ENCODE measurements at regions not wholly inside any gene's neighbourhood (a gene's known extent, or its start where the extent isn't known, plus 50 kb on each side); places are given as distances from the start of the nearest gene placed in this dataset.

GRCh38 chr18:46332286-46332801 lies 228.2 kb downstream of the HAUS1 start:
- no peak for TF ChIP-seq POLR2A (IDR thresholded peaks at IDR 0.05; ENCODE audit: control extremely low read depth in 1 of 2, low read depth in 2 of 2, low read length in 2 of 2)
- no peak for TF ChIP-seq CTCF (IDR thresholded peaks at IDR 0.05; ENCODE audit: control extremely low read depth in 1 of 3, insufficient read depth in 1 of 3, low read depth in 1 of 3, low read length in 3 of 3)
- TF ChIP-seq, protein P1, sequence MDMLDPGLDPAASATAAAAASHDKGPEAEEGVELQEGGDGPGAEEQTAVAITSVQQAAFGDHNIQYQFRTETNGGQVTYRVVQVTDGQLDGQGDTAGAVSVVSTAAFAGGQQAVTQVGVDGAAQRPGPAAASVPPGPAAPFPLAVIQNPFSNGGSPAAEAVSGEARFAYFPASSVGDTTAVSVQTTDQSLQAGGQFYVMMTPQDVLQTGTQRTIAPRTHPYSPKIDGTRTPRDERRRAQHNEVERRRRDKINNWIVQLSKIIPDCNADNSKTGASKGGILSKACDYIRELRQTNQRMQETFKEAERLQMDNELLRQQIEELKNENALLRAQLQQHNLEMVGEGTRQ (IDR thresholded peaks at IDR 0.05; ENCODE audit: low read length): no peak
- no peak for TF ChIP-seq RBBP5 (IDR thresholded peaks at IDR 0.05; ENCODE audit: borderline replicate concordance, low read depth, low read length)
- no peak for TF ChIP-seq JUN (IDR thresholded peaks at IDR 0.05; ENCODE audit: low read depth, low read length)
- TF ChIP-seq FOSL1 (IDR thresholded peaks at IDR 0.05; ENCODE audit: insufficient read depth, low read depth, low read length): no peak
- TF ChIP-seq EZH2 (IDR thresholded peaks at IDR 0.05; ENCODE audit: low read depth, low read length, severe bottlenecking): no peak

Data from H1 (cell line).